Embryonic facial prominence (tissue), 1 donor: ENCODE measurements at regions not wholly inside any gene's neighbourhood (a gene's known extent, or its start where the extent isn't known, plus 50 kb on each side); places are given as distances from the start of the nearest gene placed in this dataset.
"Not testable (repeated sequence)": the region's sequence is repeated elsewhere in the genome, so short reads cannot be mapped to it uniquely, and the experiment has no call there.

Experiments used
- DNase-seq: peaks from one replicate; pipeline ENCODE4 v3.0.0-alpha.2; 2016; ENCODE audit errors: extremely low spot score

DNA sequence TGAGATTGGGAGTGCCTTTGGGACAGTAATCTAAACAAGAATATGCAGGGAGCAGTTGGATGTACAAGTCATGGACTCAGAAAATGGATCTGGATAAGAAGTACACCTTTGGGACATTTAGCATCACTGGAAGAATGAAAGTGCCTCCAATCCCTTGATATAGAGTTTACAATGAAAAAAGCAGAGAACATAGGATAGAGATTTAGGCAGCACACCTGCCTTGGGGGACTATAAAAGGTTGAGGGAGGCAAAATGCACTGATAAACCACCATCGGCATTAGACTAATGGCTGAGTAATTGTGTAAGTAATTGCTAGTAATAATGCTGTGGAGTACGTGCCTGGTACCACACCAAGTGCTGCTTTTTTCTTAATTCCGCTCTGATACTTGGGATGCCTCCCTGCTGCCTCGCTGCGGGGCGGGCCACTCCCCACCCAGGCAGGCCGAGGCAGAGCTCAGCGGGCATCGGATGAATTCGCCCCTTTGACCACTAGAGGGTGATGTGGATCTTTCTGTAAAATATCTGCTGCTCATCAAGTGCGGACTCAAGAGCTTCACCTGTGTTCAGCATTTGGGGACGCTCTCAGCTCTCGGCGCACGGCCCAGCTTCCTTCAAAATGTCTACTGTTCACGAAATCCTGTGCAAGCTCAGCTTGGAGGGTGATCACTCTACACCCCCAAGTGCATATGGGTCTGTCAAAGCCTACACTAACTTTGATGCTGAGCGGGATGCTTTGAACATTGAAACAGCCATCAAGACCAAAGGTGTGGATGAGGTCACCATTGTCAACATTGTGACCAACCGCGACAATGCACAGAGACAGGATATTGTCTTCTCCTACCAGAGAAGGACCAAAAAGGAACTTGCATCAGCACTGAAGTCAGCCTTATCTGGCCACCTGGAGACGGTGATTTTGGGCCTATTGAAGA lies 99.9 kb downstream of the ANKRD18B start:
- DNase-seq, result no peak

DNA sequence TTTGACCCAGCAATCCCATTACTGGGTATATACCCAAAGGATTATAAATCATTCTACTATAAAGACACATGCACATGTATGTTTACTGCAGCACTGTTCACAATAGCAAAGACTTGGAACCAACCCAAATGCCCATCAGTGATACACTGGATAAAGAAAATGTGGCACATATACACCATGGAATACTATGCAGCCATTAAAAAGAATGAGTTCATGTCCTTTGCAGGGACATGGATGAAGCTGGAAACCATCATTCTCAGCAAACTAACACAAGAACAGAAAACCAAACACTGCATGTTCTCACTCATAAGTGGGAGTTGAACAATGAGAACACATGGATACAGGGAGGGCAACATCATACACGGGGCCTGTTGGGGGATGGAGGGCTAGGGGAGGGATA lies 104.3 kb downstream of the ANKRD18B start:
- DNase-seq, result not testable (repeated sequence)

DNA sequence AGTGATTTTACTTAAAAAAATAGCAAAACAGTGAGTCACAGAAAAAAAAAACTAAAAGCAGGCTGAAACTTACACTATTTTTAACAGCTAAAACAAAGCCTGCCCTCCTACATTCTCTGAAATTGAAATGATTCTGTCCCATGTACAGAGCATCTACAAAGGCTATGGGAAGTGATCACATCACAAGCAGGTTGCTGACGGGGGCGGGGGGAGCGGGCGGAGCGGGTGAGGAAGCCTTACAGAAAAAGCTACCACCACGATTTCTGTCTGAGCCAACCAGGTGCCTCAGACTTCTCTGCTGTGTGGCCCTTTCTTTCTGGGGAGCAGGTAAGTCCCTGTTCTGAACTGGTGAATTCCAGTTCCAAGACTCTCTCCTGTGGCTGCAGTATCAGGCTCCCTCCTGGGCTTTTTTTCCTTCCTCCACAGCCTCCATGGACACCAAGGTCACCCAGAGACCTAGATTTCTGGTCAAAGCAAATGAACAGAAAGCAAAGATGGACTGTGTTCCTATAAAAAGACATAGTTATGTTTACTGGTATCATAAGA lies 104.9 kb downstream of the ANKRD18B start:
- DNase-seq, result no peak

DNA sequence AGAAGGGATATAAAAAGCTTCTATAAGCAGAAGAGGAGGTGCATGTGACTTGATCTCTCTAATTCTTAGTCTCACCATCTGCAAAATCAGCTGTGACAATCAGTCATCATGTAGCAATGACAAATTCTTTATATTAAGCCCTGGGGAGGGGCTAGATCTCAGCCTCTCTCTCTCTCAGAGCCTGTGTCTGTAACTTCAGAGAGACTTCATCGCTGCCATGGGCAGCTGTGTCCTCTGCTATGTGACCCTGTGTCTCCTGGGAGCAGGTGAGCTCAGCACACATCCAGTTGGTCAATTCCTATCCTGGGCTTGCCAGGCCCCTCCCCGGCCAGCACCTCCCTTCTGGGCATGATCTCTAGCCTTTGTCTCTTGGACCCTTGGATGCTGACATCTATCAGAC lies 109.6 kb downstream of the ANKRD18B start:
- no peak for DNase-seq

DNA sequence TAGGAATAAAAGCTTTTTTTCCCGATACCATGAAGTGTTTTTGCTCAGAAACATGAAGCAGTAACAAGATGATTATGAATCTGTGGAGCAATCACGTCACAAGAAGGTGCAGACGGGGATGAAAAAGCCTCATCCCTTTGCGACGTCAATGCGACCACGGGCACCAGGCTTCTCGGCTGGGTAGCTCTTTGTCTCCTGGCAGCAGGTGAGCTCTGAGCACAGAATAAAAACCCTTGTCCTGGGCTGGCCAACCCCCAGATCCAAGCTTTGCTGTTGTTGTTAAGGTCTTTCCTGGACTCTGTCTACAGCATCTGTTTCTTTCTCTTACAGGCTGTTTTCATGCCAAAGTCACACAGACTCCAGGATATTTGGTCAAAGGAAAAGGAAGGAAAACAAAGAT lies 113.8 kb downstream of the ANKRD18B start:
- no peak for DNase-seq

DNA sequence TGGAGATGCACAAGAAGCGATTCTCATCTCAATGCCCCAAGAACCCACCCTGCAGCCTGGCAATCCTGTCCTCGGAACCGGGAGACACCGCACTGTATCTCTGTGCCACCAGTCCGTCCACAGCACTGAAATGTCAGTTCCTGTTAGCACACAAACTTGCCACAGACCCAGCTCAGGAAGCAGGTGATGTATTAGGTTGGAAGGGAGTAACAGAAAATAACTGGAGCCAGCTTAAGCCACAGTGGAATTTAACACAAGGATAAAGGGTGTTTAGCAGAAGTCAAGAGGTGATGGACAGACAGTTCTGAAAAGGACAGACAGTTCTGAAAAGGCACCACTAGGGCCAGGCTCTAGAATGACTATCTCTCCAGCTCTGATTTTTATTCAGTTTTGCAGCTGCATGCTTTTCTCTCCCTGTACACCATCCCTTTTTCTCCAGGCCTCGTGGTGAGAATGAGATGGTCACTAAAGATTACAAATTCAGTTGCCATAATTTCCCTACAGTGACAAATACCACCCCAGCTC lies 114.4 kb downstream of the ANKRD18B start:
- no peak for DNase-seq

DNA sequence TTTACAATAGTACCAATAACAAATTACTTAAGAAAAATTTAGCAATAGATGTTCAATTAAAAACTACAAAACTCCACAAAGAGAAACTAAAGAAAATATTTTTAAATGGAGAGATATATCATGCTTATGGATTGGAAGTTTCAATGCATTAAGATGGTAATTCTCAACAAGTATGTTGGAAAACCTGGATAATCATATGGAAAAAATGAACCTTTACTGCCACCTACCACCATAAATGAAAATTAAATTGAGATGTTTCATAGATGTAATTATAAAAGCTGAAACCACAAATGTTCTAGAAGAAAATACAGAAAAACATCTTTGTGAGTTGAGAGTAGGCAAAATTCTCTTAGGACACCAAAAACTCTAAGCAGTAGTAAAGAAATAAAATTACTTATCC lies 121.7 kb downstream of the ANKRD18B start:
- DNase-seq, result no peak

DNA sequence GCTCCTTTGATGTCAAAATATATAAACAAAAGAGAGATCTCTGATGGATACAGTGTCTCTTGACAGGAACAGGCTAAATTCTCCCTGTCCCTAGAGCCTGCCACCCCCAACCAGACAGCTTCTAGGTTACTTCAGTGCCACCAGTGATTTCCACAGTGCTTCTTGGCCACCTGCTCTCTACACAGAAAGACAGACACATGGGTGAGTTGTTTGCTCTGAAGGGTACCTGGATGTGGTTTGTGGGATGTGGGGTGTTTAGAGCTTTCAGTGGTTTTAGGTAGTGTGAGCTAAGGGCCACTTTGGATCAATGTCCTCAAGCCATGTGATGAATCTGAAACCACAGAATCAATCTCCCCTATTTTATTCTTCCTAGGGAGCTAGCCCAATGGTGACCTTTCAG lies 125.4 kb downstream of the ANKRD18B start:
- DNase-seq, result no peak

DNA sequence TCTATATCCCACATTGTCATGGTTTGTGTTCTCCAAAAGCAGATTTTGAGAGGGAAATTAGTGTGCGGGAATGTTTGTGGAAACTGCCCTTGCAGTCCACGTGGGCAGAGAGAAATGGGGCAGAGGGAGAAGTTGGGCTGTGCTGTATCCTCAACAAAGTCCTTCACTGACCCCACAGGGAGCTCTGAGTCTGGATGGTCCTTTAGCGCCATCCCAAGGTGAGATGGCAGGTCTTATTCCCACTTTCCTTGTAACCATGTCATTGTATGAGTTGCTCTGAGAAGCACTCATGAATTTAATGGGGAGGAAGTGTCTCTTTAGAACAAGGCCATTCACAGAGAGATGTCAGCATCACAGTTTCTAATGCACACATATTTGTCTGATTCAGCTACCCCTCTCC lies 127.1 kb downstream of the ANKRD18B start:
- no peak for DNase-seq

DNA sequence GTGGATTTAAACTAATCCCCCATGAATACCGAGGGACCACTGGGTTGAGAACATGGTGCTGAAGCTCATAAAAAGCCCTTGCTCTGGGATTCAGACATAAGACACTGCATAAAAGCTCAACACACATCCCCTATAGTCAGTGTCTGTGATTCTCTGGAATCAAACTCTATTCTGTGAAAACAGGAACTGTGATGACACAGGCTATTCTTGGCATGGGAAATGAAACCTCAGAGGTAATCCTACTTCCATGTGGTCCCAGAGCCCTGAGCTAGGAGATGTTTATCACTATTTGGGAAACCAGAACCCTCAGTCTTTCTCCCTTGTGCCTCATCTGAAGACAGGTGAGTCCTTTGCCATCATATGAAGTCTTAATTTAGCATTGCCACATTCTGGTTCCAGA lies 135.4 kb upstream of the PRSS3 start:
- no peak for DNase-seq

DNA sequence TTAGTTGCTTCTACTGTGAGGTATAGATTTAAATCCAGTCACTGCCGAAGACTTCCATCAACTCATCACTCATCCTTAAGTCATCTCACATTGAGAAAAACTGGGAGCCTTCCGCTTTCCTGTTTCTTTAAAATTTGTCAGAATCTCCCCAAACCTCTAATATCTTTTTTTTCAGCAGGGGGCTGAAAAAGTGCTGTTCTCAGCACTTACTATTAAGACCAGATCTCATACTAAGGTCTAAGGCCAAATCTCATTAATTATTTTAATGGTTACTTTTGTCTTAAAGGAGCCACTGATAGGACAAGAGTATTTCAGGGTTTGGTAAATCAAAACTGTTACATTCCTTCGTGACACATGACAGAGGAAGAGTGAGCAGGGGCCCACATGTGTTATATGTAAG lies 134.6 kb upstream of the PRSS3 start:
- DNase-seq, result no peak

DNA sequence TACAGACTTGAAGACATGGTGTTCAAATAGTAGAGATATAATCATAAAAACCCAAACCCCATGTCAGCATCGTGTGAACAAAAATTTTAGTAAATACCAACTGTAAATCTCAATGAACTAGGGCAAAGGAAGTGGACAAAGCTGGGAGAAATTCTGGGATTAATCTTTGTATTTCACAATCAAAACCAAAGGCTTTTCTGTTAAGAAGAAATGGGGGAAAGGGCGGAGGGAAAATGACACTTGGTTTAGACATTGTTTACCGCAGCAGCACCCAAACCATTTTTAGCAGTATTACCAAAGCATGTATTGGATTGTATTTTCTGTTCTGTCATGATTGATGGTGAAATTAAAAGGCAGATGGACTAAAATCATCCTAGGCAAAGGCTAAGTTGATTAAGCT lies 134.2 kb upstream of the PRSS3 start:
- DNase-seq, result no peak

DNA sequence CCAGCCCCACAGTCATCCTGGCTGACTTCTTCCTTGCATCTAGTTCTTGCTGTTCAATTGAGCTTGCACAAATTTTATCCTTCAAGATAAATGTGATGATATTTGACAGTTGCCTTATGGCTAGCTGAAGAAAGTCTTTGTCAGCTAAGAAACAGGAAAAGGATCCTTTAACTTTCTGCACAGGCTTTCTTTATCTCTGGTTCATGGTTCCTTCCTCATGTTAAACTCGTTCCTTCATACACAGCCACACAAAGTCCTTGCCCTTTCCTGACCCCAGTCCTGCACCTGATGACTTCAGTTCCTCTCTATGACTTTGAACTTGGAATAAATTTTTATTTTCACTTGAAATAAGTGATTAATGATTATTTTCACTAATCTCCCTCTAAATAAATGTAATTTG lies 132.5 kb upstream of the PRSS3 start:
- no peak for DNase-seq

DNA sequence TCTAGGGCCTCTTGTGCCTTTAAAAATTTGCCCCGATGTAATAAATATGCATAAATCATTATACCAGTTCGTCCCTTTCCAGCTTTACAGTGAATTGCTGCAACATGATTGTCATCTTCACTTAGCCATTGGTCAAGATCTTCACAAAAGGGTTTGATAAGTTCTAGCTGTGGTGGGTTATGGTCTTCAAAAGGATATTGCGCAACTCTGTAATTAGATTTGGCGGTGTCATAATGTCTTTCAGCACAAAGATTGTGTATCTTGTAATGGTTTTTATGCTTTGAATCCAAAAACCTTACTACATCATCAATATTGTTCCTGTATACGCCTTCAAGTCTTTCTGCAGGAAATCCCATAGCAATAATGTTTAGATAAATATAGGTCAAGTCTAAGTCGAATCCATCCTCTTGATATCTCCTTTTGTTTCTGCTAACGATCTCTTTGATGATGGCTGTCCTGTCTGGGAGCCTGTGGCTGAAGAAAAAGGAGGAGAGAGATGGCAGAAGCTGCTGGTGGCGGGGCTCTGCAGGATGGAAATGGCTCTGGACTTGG lies 119.1 kb upstream of the PRSS3 start:
- DNase-seq, result not testable (repeated sequence)

DNA sequence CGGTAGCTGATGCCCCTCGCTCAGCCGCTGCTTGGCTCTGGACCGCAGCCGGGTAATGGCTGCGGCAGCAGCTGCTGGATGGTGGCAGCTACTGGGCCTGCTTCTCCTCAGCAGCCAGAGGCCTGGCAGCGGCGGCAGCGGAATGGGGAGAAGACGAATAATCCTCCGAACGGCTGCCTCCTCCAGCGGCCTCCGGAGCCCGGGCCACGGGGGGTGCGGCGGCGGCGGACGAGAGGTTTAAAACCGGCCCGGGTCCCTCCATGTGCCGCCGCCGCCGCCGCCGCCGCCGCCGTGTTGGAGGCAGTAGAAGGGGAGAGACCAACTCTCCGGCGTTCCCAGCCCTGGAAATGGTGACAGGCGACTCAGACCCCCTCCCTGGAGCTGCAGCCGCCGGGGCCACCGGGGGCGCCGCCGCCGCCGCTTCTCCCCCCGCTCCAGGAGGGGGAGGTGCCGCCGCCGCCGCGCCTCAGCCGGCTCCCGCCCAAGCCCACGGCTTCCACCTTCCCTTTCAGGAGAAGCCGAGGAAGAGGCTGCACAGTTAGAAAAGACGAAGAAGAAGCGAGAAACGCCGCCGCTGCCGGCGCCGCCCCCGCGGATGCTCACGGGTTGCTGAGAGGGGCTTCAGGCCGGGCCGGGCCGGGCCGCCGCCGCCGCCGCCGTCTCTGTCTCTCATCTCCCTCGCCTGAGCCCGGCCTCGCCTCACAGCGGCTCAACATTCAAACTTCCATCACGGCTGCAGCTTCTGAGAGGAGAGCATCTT lies 118.4 kb upstream of the PRSS3 start:
- DNase-seq, result no peak

DNA sequence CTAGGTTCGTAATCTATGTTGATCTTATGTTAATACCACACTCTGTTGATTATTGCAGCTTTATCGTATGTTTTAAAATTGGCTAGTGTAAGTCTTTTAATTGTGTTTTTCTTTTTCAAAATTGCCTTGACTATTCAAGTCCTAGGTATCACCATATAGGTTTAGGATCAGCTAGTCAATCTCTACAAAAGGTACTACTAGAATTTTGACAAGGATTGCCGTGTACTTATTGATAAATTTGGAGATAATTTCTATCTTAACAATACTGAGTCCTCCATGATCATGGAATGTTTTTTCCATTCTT lies 117.9 kb upstream of the PRSS3 start:
- no peak for DNase-seq

DNA sequence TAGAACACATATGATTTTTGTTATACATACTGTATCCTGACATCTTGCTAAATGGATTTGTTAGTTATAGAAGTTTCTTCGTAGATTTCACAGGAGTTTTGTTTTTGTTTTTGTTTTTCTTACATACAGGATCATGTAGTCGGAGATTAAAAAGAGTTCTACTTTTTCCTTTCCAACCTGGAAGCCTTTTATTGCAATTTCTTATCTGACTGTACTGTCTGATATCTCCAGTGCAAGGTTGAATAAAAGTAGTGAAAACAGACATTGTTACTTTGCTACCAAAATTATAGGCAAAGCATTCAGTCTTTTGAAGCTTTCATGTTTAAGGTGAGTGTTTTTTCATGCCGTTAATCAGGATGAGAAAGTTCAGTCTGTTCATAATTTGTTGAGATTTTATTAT lies 117.4 kb upstream of the PRSS3 start:
- no peak for DNase-seq

DNA sequence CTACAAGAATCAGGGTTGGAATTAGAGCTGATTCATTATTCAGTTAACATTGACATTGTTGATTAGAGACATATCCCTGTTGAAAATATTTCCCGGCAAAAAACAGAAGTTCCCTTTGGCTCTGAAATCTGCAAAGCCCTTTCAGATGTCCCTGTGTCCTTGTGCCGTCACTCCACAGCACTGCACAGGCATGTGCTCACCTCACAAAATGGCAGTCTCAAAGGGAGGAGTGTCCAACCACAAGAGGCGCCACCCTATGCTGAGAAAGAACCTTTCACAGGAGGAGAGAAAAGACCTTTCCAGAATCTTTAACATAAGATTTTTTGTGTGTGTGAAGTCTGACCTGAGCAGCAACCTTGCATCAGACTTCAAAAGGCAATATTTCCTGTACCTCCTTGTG lies 112.8 kb upstream of the PRSS3 start:
- DNase-seq, result no peak

DNA sequence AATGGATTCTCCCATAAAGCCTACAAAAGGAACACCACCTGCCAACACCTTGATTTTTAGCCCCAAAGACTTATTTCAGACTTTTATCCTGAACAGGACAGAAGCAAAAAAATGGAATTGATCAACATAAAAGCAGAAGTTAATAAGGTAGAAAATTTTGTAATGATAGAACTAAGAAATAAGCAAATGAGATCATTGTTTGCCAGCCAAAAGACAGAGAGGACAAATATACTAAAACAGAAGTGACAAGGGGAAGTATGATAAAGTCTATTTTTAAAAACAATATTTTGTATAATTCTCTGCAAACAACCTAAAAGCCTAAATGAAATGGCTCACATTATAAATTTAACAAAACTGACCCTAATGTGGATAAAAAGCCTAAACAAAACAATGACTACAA lies 110.5 kb upstream of the PRSS3 start:
- no peak for DNase-seq

DNA sequence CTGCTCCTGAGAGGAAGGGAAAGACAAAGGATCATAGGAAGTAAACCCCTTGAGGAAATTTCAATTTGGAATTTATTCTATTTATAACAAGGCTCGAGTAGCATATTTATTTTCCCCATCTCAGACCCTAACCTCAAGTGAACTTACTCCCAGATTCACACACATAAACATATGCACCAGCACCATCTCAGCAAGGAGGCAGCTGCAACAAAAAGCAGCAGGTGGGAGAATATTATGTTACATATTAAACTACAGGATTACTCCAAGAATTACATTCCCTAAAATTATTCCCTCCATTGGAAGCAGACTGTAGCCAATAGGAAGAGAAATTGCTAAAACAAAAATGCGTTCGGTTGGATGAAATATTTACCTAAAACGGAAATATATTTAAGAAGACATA lies 108.4 kb upstream of the PRSS3 start:
- DNase-seq, result no peak

DNA sequence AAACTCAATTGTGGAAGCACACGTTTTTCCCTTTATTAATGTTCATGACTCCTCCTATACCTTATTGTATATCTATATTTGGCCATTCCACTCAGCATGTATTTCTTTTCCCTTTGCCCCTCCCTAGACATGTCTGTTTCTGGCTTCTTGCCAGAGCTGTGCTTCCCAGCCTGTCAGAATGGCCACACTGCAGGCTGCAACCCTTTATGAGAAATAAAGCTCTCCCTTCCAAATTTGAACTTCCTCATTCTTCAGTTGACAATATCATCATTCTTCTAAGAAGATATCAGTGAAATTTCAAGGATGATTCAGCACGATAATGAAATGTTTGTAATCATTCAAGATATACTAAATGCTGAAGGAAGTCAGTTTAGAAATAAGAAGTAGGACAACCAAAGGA lies 107.6 kb upstream of the PRSS3 start:
- no peak for DNase-seq

DNA sequence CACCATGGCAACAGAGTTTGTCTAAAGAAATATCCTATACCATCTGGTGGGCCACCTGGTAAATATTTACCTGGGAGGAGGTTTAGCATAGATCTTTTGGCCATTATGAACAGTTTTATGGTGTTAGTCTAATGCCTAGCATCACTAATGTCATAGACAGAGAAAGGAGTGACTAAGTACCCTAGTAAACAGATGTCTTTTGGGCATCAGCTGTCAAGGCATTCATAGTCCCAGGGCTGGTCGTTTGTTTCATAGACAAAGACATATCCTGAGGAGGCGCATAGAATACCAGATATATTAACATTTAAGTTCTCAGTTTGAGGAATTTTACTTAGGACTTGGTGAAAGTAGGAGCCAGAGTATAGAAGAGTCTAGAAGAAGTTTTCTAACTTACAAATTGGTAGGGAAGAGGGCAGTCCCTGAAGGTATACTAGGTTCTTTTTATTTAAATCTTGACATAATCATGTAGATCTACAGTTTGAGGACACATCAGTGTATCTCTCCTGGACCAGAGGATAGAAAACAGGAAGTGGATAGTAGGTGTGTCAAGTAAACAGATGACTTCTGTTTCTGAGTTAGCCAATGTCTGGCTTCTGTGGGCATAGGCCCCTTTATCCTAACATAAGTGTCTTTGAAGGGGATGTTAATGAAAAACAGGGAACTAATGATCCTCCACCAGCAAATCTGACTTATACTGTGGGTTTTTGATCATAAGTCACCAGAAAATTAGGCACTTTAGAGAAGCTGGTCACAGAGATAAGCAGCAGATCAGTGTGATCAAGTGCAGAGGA lies 105.0 kb upstream of the PRSS3 start:
- no peak for DNase-seq
